Naive B cell (primary cell): ENCODE measurements at regions not wholly inside any gene's neighbourhood (a gene's known extent, or its start where the extent isn't known, plus 50 kb on each side); places are given as distances from the start of the nearest gene placed in this dataset.
A peak's percentile ranks its signal among the peaks of the same experiment; 100 is the strongest.

Experiments
- ATAC-seq, 2 donors: fragments of 150-1000 bp; cut with Tn5 transposase; 2 replicates each; pipeline ENCODE4 v1.10.0; 2021; ENCODE audit warnings: low read depth in 2 of 2, mild to moderate bottlenecking in 2 of 2, moderate library complexity in 2 of 2
- DNase-seq: peaks from one replicate; pipeline ENCODE4 v3.0.0; 2022
- H3K27ac Mint-ChIP-seq, 6 donors: one replicate each; pipeline ENCODE4 v1.8.0; 2020 to 2022; ENCODE audit warnings: mild to moderate bottlenecking in 6 of 6, mixed read lengths in 6 of 6, moderate library complexity in 5 of 6, inconsistent platforms in 2 of 6
- H3K27me3 Mint-ChIP-seq, 3 donors: one replicate each; pipeline ENCODE4 v1.8.0; 2021 to 2022; ENCODE audit warnings: mixed read lengths in 3 of 3, mild to moderate bottlenecking in 1 of 3
- H3K36me3 Mint-ChIP-seq, 2 donors: one replicate each; pipeline ENCODE4 v1.8.0; 2020 to 2022; ENCODE audit warnings: mixed read lengths in 2 of 2, inconsistent platforms in 1 of 2, mild to moderate bottlenecking in 1 of 2
- H3K4me1 Mint-ChIP-seq, 3 donors: one replicate each; pipeline ENCODE4 v1.8.0; 2020 to 2022; ENCODE audit warnings: mixed read lengths in 3 of 3, inconsistent platforms in 1 of 3, mild to moderate bottlenecking in 1 of 3, moderate library complexity in 1 of 3
- H3K4me3 Mint-ChIP-seq, 8 donors: one replicate each; pipeline ENCODE4 v1.8.0; 2020 to 2022; ENCODE audit warnings: mild to moderate bottlenecking in 8 of 8, mixed read lengths in 8 of 8, moderate library complexity in 8 of 8, inconsistent platforms in 2 of 8
- H3K9me3 Mint-ChIP-seq, 7 donors: one replicate each; pipeline ENCODE4 v1.8.0; 2020 to 2022; ENCODE audit warnings: mixed read lengths in 7 of 7, mild to moderate bottlenecking in 5 of 7, inconsistent platforms in 2 of 7, moderate library complexity in 1 of 7

DNA sequence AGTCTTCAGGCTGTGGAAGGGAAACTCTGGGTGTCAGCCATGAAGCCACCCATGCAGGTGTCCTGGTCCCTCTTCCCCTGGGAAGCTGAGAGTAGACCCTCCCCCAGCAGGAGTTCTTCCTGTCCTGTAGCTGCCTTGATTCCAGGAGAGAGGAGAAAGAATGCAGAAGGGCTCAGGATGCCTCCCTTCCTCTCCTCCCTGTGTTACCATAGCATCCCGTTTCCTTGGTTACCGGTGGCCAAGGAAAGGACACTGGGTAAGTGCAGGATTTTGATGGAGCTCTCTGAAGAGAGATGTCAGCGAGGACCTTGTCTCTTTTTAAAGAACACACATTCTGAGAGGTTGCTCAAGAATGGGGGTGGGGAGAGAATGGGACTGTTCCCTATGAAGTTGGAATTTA lies 304.1 kb upstream of the N4BP1 start:
- Mint-ChIP-seq H3K27ac (no peak overlapping the region), H3K9me3 (peaks cover 0 to 23% (median 1%) of the 10 kb centered on the region in 7 donors), H3K27me3 (peaks cover 0 to 6% (median 0%) of the 10 kb centered on the region in 3 donors), H3K4me3 (no peak overlapping the region), H3K4me1 (no peaks in the 10 kb centered on the region), H3K36me3 (no peaks in the 10 kb centered on the region)
- ATAC-seq = no peak
- DNase-seq = no peak

DNA sequence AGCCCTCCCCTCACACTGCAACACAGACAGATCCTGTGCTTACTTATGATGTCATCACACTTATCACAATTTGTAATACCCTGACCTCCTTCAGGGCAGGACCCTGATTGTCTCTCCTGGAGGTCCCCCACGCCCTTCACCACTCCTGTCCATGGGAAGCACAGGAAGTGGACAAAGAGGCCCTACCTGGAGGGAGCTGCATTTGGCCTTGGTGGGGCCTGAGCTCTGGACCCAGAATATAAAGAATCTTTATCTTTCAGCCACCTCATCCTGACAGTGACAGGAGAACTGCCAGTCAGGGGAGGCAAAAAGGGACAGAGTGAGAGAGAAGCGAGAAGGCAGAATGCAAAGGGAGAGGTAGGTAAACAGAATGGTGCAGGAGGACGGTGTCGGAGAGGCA lies 303.4 kb upstream of the N4BP1 start:
- no peak overlapping the region for H3K4me3 Mint-ChIP-seq
- peak overlapping the region in 1 of 6 donors; percentile 89 for H3K27ac Mint-ChIP-seq
- no peaks in the 10 kb centered on the region for H3K4me1 Mint-ChIP-seq
- ATAC-seq (no peak), DNase-seq (no peak)
- H3K9me3 Mint-ChIP-seq = peaks cover 0 to 23% (median 1%) of the 10 kb centered on the region in 7 donors
- no peaks in the 10 kb centered on the region for H3K36me3 Mint-ChIP-seq
- H3K27me3 Mint-ChIP-seq = peaks cover 0 to 6% (median 0%) of the 10 kb centered on the region in 3 donors

DNA sequence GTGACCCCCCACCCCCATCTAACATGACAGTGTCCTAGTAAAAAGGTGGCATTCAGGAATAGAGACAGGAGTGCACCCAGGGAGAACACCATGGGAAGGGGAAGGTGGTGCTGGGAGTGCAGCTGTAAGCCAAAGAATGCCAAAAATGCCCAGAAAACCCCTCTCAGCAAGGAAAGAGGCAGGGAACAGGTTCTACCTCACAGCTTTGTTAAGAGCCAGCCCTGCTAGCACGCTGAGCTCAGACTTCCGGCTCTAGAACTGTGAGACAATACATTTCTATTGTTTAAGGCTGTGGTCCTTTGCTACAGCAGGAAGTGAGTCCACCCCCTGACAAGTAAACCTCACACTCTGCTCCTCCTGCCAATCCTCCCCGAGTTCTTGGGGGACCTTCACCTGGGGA lies 302.4 kb upstream of the N4BP1 start:
- ATAC-seq = no peak
- DNase-seq = no peak
- Mint-ChIP-seq H3K27me3 (peaks cover 0 to 6% (median 0%) of the 10 kb centered on the region in 3 donors), H3K36me3 (no peaks in the 10 kb centered on the region), H3K4me3 (no peak overlapping the region), H3K4me1 (no peaks in the 10 kb centered on the region), H3K27ac (no peak overlapping the region), H3K9me3 (peaks cover 0 to 23% (median 1%) of the 10 kb centered on the region in 7 donors)

DNA sequence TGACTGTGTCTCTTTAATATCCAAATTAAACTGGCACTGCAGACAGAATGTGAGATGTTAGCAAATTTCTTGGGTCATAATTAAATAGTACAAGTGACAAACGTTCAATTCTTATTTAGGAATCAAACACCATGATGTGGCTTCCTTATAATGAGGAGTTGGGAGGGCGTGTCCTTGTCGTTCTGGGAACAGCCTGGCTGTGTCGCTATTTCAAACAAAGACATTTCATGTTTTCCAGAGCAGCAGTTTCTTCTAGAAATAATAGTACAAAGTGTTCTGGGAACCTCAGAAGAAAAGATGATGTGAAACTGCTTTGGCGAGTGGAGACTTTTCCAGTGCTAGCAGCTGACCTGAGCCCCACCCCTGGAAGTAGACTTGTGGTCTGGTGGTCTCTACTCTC lies 301.7 kb upstream of the N4BP1 start:
- Mint-ChIP-seq H3K4me1 (no peaks in the 10 kb centered on the region), H3K27me3 (peaks cover 0 to 6% (median 0%) of the 10 kb centered on the region in 3 donors), H3K36me3 (no peaks in the 10 kb centered on the region), H3K27ac (no peak overlapping the region), H3K4me3 (no peak overlapping the region), H3K9me3 (peaks cover 0 to 23% (median 1%) of the 10 kb centered on the region in 7 donors)
- no peak for ATAC-seq
- DNase-seq = no peak

DNA sequence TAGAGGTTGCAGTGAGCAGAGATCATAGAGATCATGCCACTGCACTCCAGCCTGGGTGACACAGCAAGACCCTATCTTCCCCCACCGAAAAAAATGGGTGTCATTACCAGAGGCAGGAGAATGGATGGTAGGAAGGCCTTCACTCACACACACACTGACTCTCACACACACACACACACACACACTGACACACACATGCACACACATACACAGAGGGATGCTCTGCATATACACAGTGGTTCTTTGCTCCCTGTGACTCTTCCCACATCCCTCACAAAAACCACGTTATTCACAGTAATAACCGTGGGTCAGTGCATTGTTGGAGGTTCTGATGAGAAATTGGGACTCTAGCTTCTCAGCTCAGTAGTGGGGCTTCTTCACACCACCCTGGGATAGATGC lies 300.2 kb upstream of the N4BP1 start:
- H3K27me3 Mint-ChIP-seq = peaks cover 0 to 6% (median 0%) of the 10 kb centered on the region in 3 donors
- DNase-seq (no peak), ATAC-seq (no peak)
- no peaks in the 10 kb centered on the region for H3K4me1 Mint-ChIP-seq
- no peak overlapping the region for H3K27ac Mint-ChIP-seq
- H3K36me3 Mint-ChIP-seq = no peaks in the 10 kb centered on the region
- H3K4me3 Mint-ChIP-seq = no peak overlapping the region
- peaks cover 0 to 11% (median 1%) of the 10 kb centered on the region in 7 donors for H3K9me3 Mint-ChIP-seq

DNA sequence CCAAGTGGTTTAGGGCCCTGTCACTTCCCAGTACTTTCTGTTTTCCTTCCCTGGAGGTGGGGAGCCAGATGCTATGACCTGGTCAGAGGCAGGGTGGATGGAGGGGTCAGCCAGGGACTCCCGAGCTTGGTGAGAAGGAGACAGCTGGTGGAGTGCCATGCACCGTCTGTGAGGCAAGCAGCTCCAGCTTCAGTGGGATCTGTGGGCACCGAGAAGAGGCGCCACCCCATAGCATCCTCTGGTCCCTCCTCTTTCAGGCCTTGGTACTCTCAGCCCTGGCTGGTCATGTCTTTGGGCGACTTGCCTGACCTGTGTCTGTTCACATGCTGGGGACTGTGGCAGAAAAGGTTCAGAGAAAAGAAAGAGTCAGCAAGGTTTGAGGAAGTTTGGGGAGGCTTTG lies 299.3 kb upstream of the N4BP1 start:
- no peak overlapping the region for H3K4me3 Mint-ChIP-seq
- no peaks in the 10 kb centered on the region for H3K36me3 Mint-ChIP-seq
- ATAC-seq = no peak
- H3K4me1 Mint-ChIP-seq = no peaks in the 10 kb centered on the region
- H3K9me3 Mint-ChIP-seq = peaks cover 0 to 9% (median 1%) of the 10 kb centered on the region in 7 donors
- no peak overlapping the region for H3K27ac Mint-ChIP-seq
- no peak for DNase-seq
- H3K27me3 Mint-ChIP-seq = peaks cover 0 to 6% (median 4%) of the 10 kb centered on the region in 3 donors

DNA sequence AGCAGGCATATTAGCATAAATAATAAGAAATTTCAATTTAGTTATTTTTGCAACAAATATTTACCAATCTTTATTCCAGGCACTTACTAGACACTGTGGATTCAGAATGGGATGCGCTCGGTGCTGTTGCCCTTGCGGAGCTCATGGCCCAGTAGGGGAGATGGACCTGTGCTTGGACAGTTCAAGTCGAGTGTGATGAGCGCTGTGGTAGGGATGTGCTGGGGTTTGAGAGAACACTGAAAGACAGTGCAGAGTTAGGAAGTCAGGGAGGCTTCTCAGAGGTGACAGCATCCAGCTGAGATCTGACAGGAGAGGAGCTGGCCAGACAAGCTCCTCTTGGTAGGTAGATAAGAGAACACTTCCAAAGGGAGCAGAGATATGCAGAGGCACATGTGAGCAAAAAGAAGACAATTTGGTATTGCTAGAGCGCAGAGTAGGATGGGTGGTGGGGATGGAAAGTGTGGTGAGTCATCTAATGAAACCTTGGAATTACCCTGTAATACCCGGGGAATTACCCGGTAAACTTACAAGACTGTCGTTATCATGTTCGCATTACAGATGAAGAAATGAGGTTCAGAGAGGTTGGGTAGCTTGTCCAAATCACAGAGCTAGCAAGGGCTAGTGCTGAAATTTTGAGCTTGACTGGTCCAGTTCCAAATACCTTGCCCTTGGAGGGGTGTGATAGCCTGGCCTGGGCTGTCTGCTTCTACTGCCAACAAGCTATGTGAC lies 298.1 kb upstream of the N4BP1 start:
- no peak for ATAC-seq
- Mint-ChIP-seq H3K27ac (peak overlapping the region in 1 of 6 donors; percentile 50), H3K36me3 (no peaks in the 10 kb centered on the region), H3K27me3 (peaks cover 0 to 5% (median 0%) of the 10 kb centered on the region in 3 donors), H3K4me1 (no peaks in the 10 kb centered on the region), H3K4me3 (peak overlapping the region in 1 of 8 donors; percentile 71), H3K9me3 (peaks cover 0 to 4% (median 0%) of the 10 kb centered on the region in 7 donors)
- DNase-seq = no peak

DNA sequence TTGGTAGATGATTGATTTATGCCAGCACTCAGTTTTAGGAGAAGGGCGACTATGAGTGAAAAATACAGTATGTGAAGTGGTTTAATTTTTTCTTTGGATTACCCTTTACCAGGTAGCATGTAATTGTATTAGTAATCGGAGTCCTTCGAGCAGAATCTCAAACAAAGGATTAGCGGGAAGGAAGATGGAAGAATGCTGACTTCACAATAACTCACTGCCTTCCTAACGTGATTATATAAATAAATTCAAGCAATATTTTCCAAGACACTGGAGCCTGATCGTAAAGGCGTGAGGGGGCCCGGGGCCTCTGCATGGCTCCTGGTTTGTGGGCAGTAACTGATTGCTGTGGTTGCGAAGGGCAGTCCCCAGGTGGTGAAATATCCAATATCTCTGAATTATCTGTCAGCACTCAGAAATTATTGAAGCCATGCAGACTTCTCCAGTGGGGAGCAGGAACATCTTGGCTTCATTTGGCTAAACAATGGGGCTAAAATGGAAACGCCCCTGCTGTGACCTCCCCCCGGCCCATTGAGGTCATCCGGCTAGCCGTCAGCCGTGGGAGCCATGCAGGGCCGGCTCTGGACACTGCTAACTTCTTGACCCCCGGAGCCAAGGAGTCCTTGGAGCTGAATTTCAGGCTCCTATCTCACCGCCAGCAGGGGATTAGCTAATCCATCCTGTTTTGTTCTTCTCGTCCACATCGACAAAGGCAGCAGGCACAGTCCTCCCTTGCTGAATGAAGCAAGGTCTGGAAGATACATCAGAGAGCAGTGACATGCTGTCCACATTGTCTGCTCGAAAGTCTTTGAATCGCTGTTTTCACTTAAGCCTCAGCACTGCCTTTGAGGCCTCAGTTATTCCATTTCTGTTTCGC lies 295.9 kb upstream of the N4BP1 start:
- no peak overlapping the region for H3K27ac Mint-ChIP-seq

DNA sequence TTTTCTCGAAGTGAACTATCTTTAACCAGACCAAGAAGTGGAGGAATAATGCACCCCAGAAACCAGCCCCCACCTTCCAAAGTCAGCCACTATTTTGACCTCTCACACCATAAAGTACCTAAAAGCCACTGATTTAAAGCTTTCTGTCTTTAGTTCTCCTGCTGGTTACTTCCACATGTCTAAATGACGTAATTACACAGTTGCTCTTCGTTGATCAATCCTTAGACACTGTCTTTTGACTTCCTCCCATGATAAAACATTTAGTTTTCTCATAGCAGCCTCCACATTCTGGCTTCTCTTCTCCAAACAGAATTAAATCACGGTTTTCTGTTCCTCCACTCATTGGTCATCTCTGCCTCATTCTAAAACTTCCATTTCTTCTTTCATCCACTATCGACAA lies 294.4 kb upstream of the N4BP1 start:
- Mint-ChIP-seq H3K4me1 (no peaks in the 10 kb centered on the region), H3K27ac (peak overlapping the region in 1 of 6 donors; percentile 2), H3K27me3 (peaks cover 0 to 5% (median 5%) of the 10 kb centered on the region in 3 donors), H3K9me3 (peaks cover 0 to 6% (median 0%) of the 10 kb centered on the region in 7 donors), H3K36me3 (no peaks in the 10 kb centered on the region), H3K4me3 (no peak overlapping the region)
- DNase-seq = no peak
- no peak for ATAC-seq

More for the DNA sequence above, 295.9 kb upstream of the N4BP1 start:
- no peak for DNase-seq
- Mint-ChIP-seq H3K4me3 (no peak overlapping the region), H3K9me3 (peaks cover 0 to 6% (median 0%) of the 10 kb centered on the region in 7 donors), H3K4me1 (no peaks in the 10 kb centered on the region), H3K27me3 (peaks cover 0 to 5% (median 5%) of the 10 kb centered on the region in 3 donors), H3K36me3 (no peaks in the 10 kb centered on the region)
- no peak for ATAC-seq

DNA sequence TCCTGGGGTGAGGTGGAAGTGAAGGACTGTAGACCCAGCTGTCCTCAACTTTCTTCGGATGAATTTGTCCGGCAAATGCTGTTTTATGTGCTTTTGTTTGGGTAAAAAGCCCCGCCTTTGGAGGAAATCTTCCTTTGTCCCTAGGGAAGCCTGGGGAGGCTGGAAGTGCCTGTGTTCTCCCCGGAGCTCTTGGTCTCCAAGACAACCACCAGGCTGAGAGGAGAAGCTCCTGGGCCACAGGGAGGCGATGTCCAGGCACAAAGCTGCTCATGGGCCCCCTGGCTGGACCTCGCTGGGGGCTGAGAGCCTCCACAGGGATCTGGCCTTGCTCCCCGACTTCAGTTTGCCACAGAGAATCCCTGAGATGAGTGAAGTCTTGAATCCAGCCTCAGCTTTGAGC lies 293.1 kb upstream of the N4BP1 start:
- Mint-ChIP-seq H3K4me1 (no peaks in the 10 kb centered on the region), H3K4me3 (no peak overlapping the region), H3K27ac (no peak overlapping the region), H3K36me3 (no peaks in the 10 kb centered on the region), H3K9me3 (peaks cover 0 to 3% (median 0%) of the 10 kb centered on the region in 7 donors), H3K27me3 (peaks cover 0 to 5% (median 5%) of the 10 kb centered on the region in 3 donors)
- DNase-seq (no peak), ATAC-seq (no peak)

DNA sequence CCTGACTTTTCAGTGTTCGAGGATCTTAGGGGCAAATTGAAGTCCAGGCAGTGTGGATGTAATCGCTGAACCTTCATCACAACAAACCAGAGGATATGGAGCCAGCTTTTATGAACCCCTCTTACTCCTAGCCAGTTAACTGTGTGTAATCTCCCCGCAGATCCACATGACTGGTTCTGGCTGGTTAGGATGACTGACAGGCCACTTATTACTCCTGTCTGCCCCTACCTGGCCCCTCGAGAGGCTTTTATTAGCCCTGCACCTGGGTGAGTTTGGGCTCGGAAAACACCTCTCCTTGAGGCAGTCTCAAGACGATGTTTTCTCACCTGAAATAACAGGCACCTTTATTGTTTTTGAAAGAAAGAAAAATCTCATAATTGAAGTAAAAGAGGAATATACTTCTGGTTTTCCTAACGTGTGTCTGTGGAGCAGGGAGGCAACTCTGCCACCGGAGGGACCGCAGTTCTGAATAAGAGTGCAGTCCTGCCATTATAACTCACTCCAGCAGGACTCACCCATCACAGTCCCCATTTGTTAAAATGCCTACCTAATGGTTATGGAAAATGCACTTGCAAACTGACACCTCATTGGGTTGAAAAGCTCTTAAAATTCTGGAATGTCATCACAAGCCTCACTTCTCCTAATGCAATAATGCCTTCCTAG lies 291.9 kb upstream of the N4BP1 start:
- ATAC-seq (no peak), DNase-seq (no peak)
- no peaks in the 10 kb centered on the region for H3K36me3 Mint-ChIP-seq
- no peak overlapping the region for H3K27ac Mint-ChIP-seq
- H3K9me3 Mint-ChIP-seq = peaks cover 0 to 4% (median 0%) of the 10 kb centered on the region in 7 donors
- H3K4me1 Mint-ChIP-seq = no peaks in the 10 kb centered on the region
- peaks cover 0 to 5% (median 5%) of the 10 kb centered on the region in 3 donors for H3K27me3 Mint-ChIP-seq
- H3K4me3 Mint-ChIP-seq = no peak overlapping the region

DNA sequence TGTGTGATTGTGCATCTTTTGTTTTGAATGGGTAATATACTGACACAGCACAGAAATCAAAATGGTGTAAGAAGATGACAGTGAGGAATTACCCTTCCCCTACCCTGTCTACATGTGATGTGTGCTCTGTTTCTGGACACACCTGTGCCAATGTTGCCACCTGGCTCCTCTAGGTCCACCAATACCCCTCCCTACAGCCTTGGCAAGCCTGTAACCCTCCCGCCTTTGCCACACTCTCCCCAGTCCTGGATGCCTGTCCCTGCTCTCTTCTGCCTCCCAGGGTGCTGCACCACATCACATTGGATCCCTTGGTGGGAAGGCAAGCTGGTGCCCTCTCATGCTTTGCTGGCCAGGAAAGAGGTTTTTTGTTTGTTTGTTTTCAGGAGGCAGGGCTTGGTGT lies 289.5 kb upstream of the N4BP1 start:
- Mint-ChIP-seq H3K27ac (peak overlapping the region in 1 of 6 donors; percentile 69), H3K36me3 (no peaks in the 10 kb centered on the region), H3K4me1 (no peaks in the 10 kb centered on the region), H3K27me3 (peaks cover 0 to 5% (median 4%) of the 10 kb centered on the region in 3 donors), H3K9me3 (peaks cover 0 to 4% (median 3%) of the 10 kb centered on the region in 7 donors), H3K4me3 (no peak overlapping the region)
- ATAC-seq = no peak
- no peak for DNase-seq

DNA sequence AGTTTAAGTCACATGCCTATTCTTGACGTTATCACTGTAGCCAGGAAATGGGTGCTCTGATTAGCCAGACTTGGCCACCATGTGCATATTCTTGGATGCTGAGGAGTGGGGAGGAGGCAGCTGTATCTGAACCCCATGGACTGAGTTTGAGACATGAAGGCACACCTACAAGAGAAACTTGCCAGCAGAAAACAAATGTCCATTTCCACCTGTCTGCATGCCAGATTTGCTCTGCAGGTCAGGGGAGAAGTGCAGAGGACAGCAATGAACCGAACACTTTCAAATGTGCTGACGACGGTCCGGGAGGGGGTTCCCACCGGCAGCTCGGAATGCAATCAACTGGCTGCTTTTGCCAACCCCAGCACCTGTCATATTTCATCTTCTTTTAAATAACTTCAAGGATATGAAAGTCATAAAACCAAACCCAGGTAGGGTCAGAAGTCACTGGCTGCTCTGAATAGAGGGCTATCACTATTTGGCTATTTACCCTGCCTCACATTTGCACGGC lies 287.8 kb upstream of the N4BP1 start:
- DNase-seq (no peak), ATAC-seq (no peak)
- Mint-ChIP-seq H3K27ac (no peak overlapping the region), H3K36me3 (no peaks in the 10 kb centered on the region), H3K4me1 (no peaks in the 10 kb centered on the region), H3K9me3 (peaks cover 0 to 5% (median 3%) of the 10 kb centered on the region in 7 donors), H3K27me3 (peaks cover 0 to 4% (median 0%) of the 10 kb centered on the region in 3 donors), H3K4me3 (no peak overlapping the region)
